ENCODE measurements at regions not wholly inside any gene's neighbourhood (a gene's known extent, or its start where the extent isn't known, plus 50 kb on each side); places are given as distances from the start of the nearest gene placed in this dataset.
A peak's percentile ranks its signal among the peaks of the same experiment; 100 is the strongest.

- TF ChIP-seq CTCF (IDR thresholded peaks at IDR 0.05) = no peak
- intact Hi-C loops (cut with DNase I; ENCODE audit: low total_unique reads) = no loop called here
- no peaks in the 10 kb centered on the region for H3K4me1 ChIP-seq
- DNase-seq = peak in 1 of 2 donors; percentile 16
- H3K36me3 ChIP-seq = no peaks in the 10 kb centered on the region
- no peak overlapping the region for H3K4me3 ChIP-seq
- peaks cover 0 to 10% (median 4%) of the 10 kb centered on the region in 3 donors for H3K9me3 ChIP-seq
- H3K27me3 ChIP-seq = peaks cover 0 to 50% of the 10 kb centered on the region in 2 donors
- no peak overlapping the region for H3K27ac ChIP-seq
These were observed 411.6 kb downstream of the MATN1 start for GRCh38 chr1:30311749-30312148.

GRCh38 chr1:30310966-30311742 lies 412.2 kb downstream of the MATN1 start:
- intact Hi-C loops (cut with DNase I; ENCODE audit: low total_unique reads) = no loop called here
- H3K4me1 ChIP-seq = no peaks in the 10 kb centered on the region
- H3K27ac ChIP-seq = no peak overlapping the region
- peaks cover 0 to 46% of the 10 kb centered on the region in 2 donors for H3K27me3 ChIP-seq
- H3K9me3 ChIP-seq = peaks cover 0 to 4% (median under 1%) of the 10 kb centered on the region in 3 donors
- peak in 1 of 2 donors; percentile 48 for DNase-seq
- TF ChIP-seq CTCF (IDR thresholded peaks at IDR 0.05) = no peak
- H3K4me3 ChIP-seq = no peak overlapping the region
- no peaks in the 10 kb centered on the region for H3K36me3 ChIP-seq

- Histone ChIP-seq H3K36me3 (no peaks in the 10 kb centered on the region), H3K27ac (no peak overlapping the region), H3K4me3 (no peak overlapping the region), H3K9me3 (no peaks in the 10 kb centered on the region), H3K4me1 (no peaks in the 10 kb centered on the region), H3K27me3 (peaks cover 0 to 25% of the 10 kb centered on the region in 2 donors)
- peak in 1 of 2 donors; percentile 21 for DNase-seq
- intact Hi-C loops (cut with DNase I; ENCODE audit: low total_unique reads) = no loop called here
- no peak for TF ChIP-seq CTCF (IDR thresholded peaks at IDR 0.05)
These were observed 416.2 kb downstream of the MATN1 start for GRCh38 chr1:30307182-30307581.

GRCh38 chr1:30305519-30305918 lies 417.9 kb downstream of the MATN1 start:
- H3K4me3 ChIP-seq = no peak overlapping the region
- TF ChIP-seq CTCF (IDR thresholded peaks at IDR 0.05) = no peak
- H3K36me3 ChIP-seq = no peaks in the 10 kb centered on the region
- H3K27ac ChIP-seq = no peak overlapping the region
- H3K27me3 ChIP-seq = peaks cover 0 to 31% of the 10 kb centered on the region in 2 donors
- H3K4me1 ChIP-seq = no peaks in the 10 kb centered on the region
- H3K9me3 ChIP-seq = no peaks in the 10 kb centered on the region
- peak in 1 of 2 donors; percentile 33 for DNase-seq
- intact Hi-C loops (cut with DNase I; ENCODE audit: low total_unique reads) = no loop called here

GRCh38 chr1:30305061-30305460 lies 418.3 kb downstream of the MATN1 start:
- DNase-seq = peak in 1 of 2 donors; percentile 11
- Histone ChIP-seq H3K27ac (no peak overlapping the region), H3K9me3 (no peaks in the 10 kb centered on the region), H3K4me1 (no peaks in the 10 kb centered on the region), H3K4me3 (no peak overlapping the region), H3K36me3 (no peaks in the 10 kb centered on the region), H3K27me3 (peaks cover 0 to 35% of the 10 kb centered on the region in 2 donors)
- intact Hi-C loops (cut with DNase I; ENCODE audit: low total_unique reads) = no loop called here
- no peak for TF ChIP-seq CTCF (IDR thresholded peaks at IDR 0.05)

All from tibial artery (tissue), 4 donors.